Limb (tissue), 2 donors: ENCODE measurements at regions not wholly inside any gene's neighbourhood (a gene's known extent, or its start where the extent isn't known, plus 50 kb on each side); places are given as distances from the start of the nearest gene placed in this dataset.

ENCODE experiments used
- DNase-seq, 2 donors: peaks; one replicate each; pipeline ENCODE4 v3.0.0-alpha.2; 2016; ENCODE audit errors: extremely low spot score in 2 of 2

GRCh38 chr11:45724153-45724552, 58.7 kb upstream of the CHST1 start:
- DNase-seq, result peak in 1 of 2 donors; percentile 32

- DNase-seq, result no peak
Measured at GRCh38 chr11:45723397-45723796, 58.0 kb upstream of the CHST1 start.

GRCh38 chr11:45722144-45722543, 56.7 kb upstream of the CHST1 start:
- no peak for DNase-seq

GRCh38 chr11:45717526-45717925, 52.1 kb upstream of the CHST1 start:
- no peak for DNase-seq

- no peak for DNase-seq
Measured at GRCh38 chr11:45715418-45715817, 50.0 kb upstream of the CHST1 start.
